ENCODE measurements at regions not wholly inside any gene's neighbourhood (a gene's known extent, or its start where the extent isn't known, plus 50 kb on each side); places are given as distances from the start of the nearest gene placed in this dataset.
"Not testable (repeated sequence)": the region's sequence is repeated elsewhere in the genome, so short reads cannot be mapped to it uniquely, and the experiment has no call there.

DNA sequence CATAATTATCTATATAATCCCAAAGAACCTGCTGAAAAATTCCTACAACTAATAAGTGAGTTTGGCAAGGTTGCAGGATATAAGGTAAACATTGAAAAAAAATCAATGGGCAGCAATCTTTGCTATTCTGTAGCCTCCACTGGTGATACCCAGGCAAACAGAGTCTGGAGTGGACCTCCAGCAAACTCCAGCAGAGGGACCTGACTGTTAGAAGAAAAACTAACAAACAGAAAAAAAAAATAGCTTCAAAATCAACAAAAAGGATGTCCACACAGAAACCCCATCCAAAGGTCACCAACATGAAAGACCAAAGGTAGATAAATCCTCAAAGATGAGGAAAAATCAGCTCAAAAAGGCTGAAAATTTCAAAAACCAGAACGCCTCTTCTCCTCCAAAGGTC is 128.9 kb upstream of the PJA2 start:
- TF ChIP-seq POLR2A (IDR thresholded peaks at IDR 0.05; ENCODE audit: low read depth, low read length); POLR2AphosphoS5 (IDR thresholded peaks at IDR 0.05; ENCODE audit: low read depth, low read length); TAF1 (IDR thresholded peaks at IDR 0.05; ENCODE audit: borderline replicate concordance, low read depth, low read length): not testable (repeated sequence)
